ENCODE measurements at regions not wholly inside any gene's neighbourhood (a gene's known extent, or its start where the extent isn't known, plus 50 kb on each side); places are given as distances from the start of the nearest gene placed in this dataset.
"Not testable (repeated sequence)": the region's sequence is repeated elsewhere in the genome, so short reads cannot be mapped to it uniquely, and the experiment has no call there.

DNA sequence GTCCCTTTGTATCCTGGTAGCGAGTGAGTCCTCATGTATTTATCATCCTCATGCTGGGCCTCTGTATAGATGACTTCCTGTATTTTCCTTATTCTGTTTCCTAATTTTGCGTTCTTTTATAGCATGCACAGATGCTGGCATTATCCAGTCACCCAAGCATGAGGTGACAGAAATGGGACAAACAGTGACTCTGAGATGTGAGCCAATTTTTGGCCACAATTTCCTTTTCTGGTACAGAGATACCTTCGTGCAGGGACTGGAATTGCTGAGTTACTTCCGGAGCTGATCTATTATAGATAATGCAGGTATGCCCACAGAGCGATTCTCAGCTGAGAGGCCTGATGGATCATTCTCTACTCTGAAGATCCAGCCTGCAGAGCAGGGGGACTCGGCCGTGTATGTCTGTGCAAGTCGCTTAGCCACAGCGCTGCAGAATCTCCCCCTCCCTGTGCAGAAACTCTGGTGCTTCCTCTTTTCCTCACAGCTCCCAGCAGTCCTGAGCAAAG is 183.1 kb upstream of the PRSS58 start:
- H3K27me3 ChIP-seq (ENCODE audit: control insufficient read depth in 1 of 2, insufficient read depth in 2 of 2, low read length in 2 of 2) = no peaks in the 10 kb centered on the region
- no peak overlapping the region for H3K4me3 ChIP-seq (ENCODE audit: low read depth in 1 of 2, low read length in 2 of 2)
- no peaks in the 10 kb centered on the region for H3K4me1 ChIP-seq (ENCODE audit: control insufficient read depth in 2 of 2, insufficient read depth in 2 of 2, low read length in 1 of 2)
- no peaks in the 10 kb centered on the region for H3K9me3 ChIP-seq (ENCODE audit: control insufficient read depth in 2 of 2, insufficient read depth in 1 of 2, low read depth in 1 of 2, low read length in 1 of 2)
- 61 to 65% methylated on average over 9 of the region's 9 CpGs for WGBS, 2 donors
- H3K27ac ChIP-seq (ENCODE audit: low read depth in 2 of 2, low read length in 1 of 2) = no peak overlapping the region
- H3K36me3 ChIP-seq (ENCODE audit: control insufficient read depth in 2 of 2, insufficient read depth in 2 of 2, low read length in 1 of 2) = no peaks in the 10 kb centered on the region

DNA sequence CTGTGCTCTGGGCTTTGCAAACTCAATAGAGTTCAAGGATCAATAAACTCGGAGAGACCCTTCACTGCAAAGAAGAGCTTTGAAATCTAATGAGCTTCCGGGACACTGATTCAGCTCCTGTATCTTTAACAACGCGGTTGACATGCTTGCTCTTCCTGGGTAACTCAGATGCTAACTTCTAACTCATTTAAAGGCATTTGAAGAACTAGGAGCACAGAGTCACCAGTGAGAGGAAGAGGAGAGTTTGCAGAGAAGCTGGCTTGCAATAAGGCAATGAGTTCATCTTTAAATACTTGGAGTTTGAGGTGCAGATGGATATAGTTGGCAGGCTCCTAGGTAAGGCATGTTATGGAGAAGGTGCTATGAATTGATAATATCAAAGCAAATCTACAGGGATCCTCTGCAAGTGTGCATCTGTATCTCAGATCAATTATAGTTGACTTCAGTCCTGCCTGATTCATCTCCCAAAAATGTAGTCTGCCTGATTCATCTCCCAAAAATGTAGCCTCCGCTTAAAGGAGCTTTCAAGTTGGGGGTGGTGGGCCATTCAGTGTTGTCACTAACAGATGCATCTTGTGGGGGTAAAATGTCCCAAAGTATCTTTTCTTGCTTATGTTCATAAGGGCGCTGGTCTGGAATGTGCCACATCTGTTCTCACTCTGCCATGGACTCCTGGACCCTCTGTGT is 182.5 kb upstream of the PRSS58 start:
- no peak overlapping the region for H3K4me3 ChIP-seq (ENCODE audit: low read depth in 1 of 2, low read length in 2 of 2)
- H3K4me1 ChIP-seq (ENCODE audit: control insufficient read depth in 2 of 2, insufficient read depth in 2 of 2, low read length in 1 of 2) = no peaks in the 10 kb centered on the region
- WGBS, 2 donors = 73 to 77% methylated on average over 6 of the region's 6 CpGs
- H3K36me3 ChIP-seq (ENCODE audit: control insufficient read depth in 2 of 2, insufficient read depth in 2 of 2, low read length in 1 of 2) = no peaks in the 10 kb centered on the region
- no peaks in the 10 kb centered on the region for H3K9me3 ChIP-seq (ENCODE audit: control insufficient read depth in 2 of 2, insufficient read depth in 1 of 2, low read depth in 1 of 2, low read length in 1 of 2)
- H3K27me3 ChIP-seq (ENCODE audit: control insufficient read depth in 1 of 2, insufficient read depth in 2 of 2, low read length in 2 of 2) = no peaks in the 10 kb centered on the region
- no peak overlapping the region for H3K27ac ChIP-seq (ENCODE audit: low read depth in 2 of 2, low read length in 1 of 2)

DNA sequence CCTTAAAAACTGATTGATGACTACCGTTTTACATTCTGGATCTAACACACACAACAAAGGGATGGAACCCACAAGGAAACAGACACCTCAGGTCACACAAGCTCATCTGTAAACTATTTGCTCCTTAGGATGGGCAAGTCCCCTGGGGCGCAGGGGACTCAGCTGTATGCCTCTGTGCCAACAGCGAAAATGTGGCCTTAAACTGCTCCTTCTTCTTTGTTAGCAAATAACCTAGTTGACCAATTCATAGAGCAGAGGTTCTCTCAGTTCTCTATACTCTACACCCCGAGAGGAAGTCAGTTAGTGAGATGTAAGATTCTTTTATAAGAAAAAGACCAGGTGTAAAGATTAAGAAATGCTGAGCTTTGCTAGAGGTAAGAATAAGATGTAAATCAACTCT is 181.9 kb upstream of the PRSS58 start:
- WGBS, 2 donors = 83 to 85% methylated on average over 4 of the region's 4 CpGs

DNA sequence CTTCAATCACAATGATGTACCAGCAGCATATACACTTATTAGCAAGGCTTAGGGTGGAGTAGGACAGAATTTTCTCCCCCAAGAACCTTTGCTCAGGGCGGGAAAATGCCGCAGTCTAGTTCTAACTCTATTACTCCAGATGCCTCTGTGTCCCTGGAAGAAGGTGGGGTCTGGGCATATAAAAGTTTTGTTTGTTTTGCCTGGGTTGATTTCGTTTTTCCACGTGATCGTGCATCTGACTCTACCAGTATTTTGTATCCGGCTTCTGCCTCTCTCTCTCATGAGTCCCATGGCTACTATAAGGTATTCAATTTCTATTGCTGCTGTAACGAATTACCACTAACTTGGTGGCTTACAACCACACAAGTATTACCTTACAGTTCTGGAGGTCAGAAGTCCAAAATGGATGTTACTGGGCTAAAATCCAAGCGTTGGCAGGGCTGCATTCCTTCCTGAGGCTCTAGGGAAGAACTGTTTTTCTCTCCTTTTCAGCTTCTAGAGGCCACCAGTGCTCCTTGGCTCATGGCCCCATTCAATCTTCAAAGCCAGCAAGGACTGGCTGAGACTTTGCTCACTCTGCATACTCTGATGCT is 181.2 kb upstream of the PRSS58 start:
- H3K4me3 ChIP-seq (ENCODE audit: low read depth in 1 of 2, low read length in 2 of 2) = no peak overlapping the region
- no peaks in the 10 kb centered on the region for H3K4me1 ChIP-seq (ENCODE audit: control insufficient read depth in 2 of 2, insufficient read depth in 2 of 2, low read length in 1 of 2)
- 66 to 73% methylated on average over 8 of the region's 8 CpGs for WGBS, 2 donors
- no peaks in the 10 kb centered on the region for H3K36me3 ChIP-seq (ENCODE audit: control insufficient read depth in 2 of 2, insufficient read depth in 2 of 2, low read length in 1 of 2)
- no peaks in the 10 kb centered on the region for H3K9me3 ChIP-seq (ENCODE audit: control insufficient read depth in 2 of 2, insufficient read depth in 1 of 2, low read depth in 1 of 2, low read length in 1 of 2)
- no peak overlapping the region for H3K27ac ChIP-seq (ENCODE audit: low read depth in 2 of 2, low read length in 1 of 2)
- no peaks in the 10 kb centered on the region for H3K27me3 ChIP-seq (ENCODE audit: control insufficient read depth in 1 of 2, insufficient read depth in 2 of 2, low read length in 2 of 2)

More for the DNA sequence above, 181.9 kb upstream of the PRSS58 start:
- no peak overlapping the region for H3K27ac ChIP-seq (ENCODE audit: low read depth in 2 of 2, low read length in 1 of 2)
- no peaks in the 10 kb centered on the region for H3K9me3 ChIP-seq (ENCODE audit: control insufficient read depth in 2 of 2, insufficient read depth in 1 of 2, low read depth in 1 of 2, low read length in 1 of 2)
- H3K27me3 ChIP-seq (ENCODE audit: control insufficient read depth in 1 of 2, insufficient read depth in 2 of 2, low read length in 2 of 2) = no peaks in the 10 kb centered on the region
- no peaks in the 10 kb centered on the region for H3K36me3 ChIP-seq (ENCODE audit: control insufficient read depth in 2 of 2, insufficient read depth in 2 of 2, low read length in 1 of 2)
- H3K4me3 ChIP-seq (ENCODE audit: low read depth in 1 of 2, low read length in 2 of 2) = no peak overlapping the region
- H3K4me1 ChIP-seq (ENCODE audit: control insufficient read depth in 2 of 2, insufficient read depth in 2 of 2, low read length in 1 of 2) = no peaks in the 10 kb centered on the region

DNA sequence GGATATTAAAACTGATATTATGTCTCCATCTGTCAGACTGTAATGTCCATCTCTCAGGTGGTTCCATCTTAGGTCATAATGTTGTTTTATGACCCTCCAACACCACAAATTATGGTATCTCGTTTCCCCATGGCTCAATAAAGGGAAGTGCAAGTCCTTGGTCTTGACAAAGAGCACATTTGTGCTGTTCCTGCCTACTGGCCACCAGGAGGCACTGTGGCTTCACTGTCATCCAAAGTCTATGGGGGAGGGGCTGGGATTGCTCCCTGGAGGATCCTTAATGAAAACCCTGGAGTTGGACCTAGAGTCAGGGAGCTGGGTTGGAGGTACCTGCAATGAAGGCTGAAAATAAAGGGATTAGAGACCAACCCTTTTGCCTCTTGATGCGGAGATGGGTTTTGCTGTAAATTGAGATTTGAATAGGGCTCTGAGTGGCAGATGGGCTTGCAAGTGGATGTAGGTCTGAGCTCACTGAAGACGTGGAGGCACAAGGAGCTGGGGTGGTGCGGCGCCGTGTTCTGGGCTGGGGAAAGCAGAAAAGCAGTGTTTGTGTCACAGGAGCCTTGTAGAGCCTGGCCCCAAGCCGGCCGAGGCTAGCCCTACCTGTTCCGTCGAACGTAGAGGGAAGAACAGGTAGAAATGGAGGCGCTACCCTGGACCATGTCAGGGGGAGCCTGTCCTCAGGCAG is 180.5 kb upstream of the PRSS58 start:
- Histone ChIP-seq H3K4me3 (ENCODE audit: low read depth in 1 of 2, low read length in 2 of 2) (no peak overlapping the region), H3K27ac (ENCODE audit: low read depth in 2 of 2, low read length in 1 of 2) (no peak overlapping the region), H3K27me3 (ENCODE audit: control insufficient read depth in 1 of 2, insufficient read depth in 2 of 2, low read length in 2 of 2) (no peaks in the 10 kb centered on the region), H3K36me3 (ENCODE audit: control insufficient read depth in 2 of 2, insufficient read depth in 2 of 2, low read length in 1 of 2) (no peaks in the 10 kb centered on the region), H3K4me1 (ENCODE audit: control insufficient read depth in 2 of 2, insufficient read depth in 2 of 2, low read length in 1 of 2) (no peaks in the 10 kb centered on the region), H3K9me3 (ENCODE audit: control insufficient read depth in 2 of 2, insufficient read depth in 1 of 2, low read depth in 1 of 2, low read length in 1 of 2) (no peaks in the 10 kb centered on the region)
- 86 to 93% methylated on average over 12 of the region's 12 CpGs for WGBS, 2 donors

DNA sequence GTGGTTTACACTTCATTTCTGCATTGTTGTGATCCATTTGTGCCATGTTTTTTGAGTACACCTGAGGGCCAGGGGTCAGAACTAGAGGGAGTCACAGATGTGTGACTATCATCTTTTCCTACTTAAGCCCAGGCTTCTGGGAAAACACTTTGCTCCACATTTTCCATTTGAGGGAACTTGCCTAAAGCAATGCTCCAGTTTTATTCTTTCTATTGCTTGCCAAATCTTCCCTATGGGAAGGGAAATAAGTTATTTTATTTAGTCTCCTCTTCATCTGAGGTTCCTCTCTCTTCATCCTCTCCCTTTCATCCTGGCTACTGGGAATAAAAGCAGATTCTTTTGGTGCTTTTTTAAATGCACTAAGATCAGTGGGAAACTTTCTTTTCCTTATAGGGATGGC is 179.9 kb upstream of the PRSS58 start:
- H3K36me3 ChIP-seq (ENCODE audit: control insufficient read depth in 2 of 2, insufficient read depth in 2 of 2, low read length in 1 of 2) = no peaks in the 10 kb centered on the region
- H3K27ac ChIP-seq (ENCODE audit: low read depth in 2 of 2, low read length in 1 of 2) = no peak overlapping the region
- H3K9me3 ChIP-seq (ENCODE audit: control insufficient read depth in 2 of 2, insufficient read depth in 1 of 2, low read depth in 1 of 2, low read length in 1 of 2) = no peaks in the 10 kb centered on the region
- H3K27me3 ChIP-seq (ENCODE audit: control insufficient read depth in 1 of 2, insufficient read depth in 2 of 2, low read length in 2 of 2) = no peaks in the 10 kb centered on the region
- H3K4me3 ChIP-seq (ENCODE audit: low read depth in 1 of 2, low read length in 2 of 2) = no peak overlapping the region
- no peaks in the 10 kb centered on the region for H3K4me1 ChIP-seq (ENCODE audit: control insufficient read depth in 2 of 2, insufficient read depth in 2 of 2, low read length in 1 of 2)

DNA sequence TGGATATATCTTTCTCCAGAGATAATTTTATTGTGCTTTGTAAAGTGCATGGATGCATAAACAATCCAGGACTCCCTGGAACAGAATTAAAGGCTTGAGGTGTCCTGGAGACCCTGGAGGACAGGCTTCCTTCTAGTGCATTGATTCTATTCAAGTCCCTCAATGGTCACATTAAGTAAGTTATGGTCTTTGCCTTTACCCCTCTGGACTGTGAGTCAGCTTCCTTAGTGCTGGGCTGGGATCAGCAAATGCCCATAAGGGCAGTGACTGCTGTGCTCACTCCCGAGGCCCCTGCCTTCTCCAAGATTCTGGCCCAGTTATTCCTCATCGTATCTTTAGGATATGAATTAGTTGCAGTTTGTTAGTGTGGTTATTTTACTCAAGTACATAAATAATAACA is 178.7 kb upstream of the PRSS58 start:
- no peaks in the 10 kb centered on the region for H3K36me3 ChIP-seq (ENCODE audit: control insufficient read depth in 2 of 2, insufficient read depth in 2 of 2, low read length in 1 of 2)
- no peak overlapping the region for H3K4me3 ChIP-seq (ENCODE audit: low read depth in 1 of 2, low read length in 2 of 2)
- WGBS, 2 donors = 66 to 81% methylated on average over 2 of the region's 2 CpGs
- no peaks in the 10 kb centered on the region for H3K9me3 ChIP-seq (ENCODE audit: control insufficient read depth in 2 of 2, insufficient read depth in 1 of 2, low read depth in 1 of 2, low read length in 1 of 2)
- H3K27me3 ChIP-seq (ENCODE audit: control insufficient read depth in 1 of 2, insufficient read depth in 2 of 2, low read length in 2 of 2) = no peaks in the 10 kb centered on the region
- H3K27ac ChIP-seq (ENCODE audit: low read depth in 2 of 2, low read length in 1 of 2) = no peak overlapping the region
- H3K4me1 ChIP-seq (ENCODE audit: control insufficient read depth in 2 of 2, insufficient read depth in 2 of 2, low read length in 1 of 2) = no peaks in the 10 kb centered on the region

DNA sequence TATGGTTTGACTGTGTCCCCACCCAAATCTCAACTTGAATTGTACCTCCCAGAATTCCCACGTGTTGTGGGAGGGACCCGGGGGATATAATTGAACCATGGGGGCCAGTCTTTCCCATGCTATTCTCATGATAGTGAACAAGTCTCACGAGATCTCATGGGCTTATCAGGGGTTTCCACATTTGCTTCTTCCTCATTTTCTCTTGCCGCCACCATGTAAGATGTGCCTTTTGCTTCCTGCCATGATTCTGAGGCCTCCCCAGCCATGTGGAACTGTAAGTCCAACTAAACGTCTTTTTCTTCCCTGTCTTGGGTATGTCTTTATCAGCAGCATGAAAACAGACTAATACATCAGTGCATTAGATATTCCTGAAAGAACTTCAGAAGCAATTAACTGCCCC is 177.7 kb upstream of the PRSS58 start:
- H3K4me3 ChIP-seq (ENCODE audit: low read depth in 1 of 2, low read length in 2 of 2); H3K27me3 ChIP-seq (ENCODE audit: control insufficient read depth in 1 of 2, insufficient read depth in 2 of 2, low read length in 2 of 2); H3K36me3 ChIP-seq (ENCODE audit: control insufficient read depth in 2 of 2, insufficient read depth in 2 of 2, low read length in 1 of 2); H3K4me1 ChIP-seq (ENCODE audit: control insufficient read depth in 2 of 2, insufficient read depth in 2 of 2, low read length in 1 of 2); H3K27ac ChIP-seq (ENCODE audit: low read depth in 2 of 2, low read length in 1 of 2); H3K9me3 ChIP-seq (ENCODE audit: control insufficient read depth in 2 of 2, insufficient read depth in 1 of 2, low read depth in 1 of 2, low read length in 1 of 2): not testable (repeated sequence)
- WGBS, 2 donors = 75 to 78% methylated on average over 5 of the region's 5 CpGs

DNA sequence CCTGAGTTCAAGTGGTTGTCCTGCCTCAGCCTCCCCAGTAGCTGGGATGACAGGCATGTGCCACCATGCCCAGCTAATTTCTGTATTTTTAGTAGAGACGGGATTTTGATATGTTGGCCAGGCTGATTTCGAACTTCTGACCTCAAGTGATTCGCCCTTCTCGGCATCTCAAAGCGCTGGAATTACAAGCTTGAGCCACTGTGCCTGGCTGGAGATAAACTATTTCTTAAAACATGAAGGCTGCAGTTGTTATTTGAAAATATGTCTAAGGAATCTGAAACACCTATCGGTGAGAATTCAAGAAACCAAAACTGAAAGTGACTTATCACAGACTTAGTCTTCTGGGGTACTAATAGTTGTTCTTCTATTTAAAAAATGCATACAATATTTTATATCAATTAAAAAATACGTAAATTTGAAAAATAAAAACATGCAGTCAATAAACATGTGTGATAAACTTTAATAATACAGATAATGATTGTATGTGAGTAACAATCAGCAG is 176.9 kb upstream of the PRSS58 start:
- Histone ChIP-seq H3K36me3 (ENCODE audit: control insufficient read depth in 2 of 2, insufficient read depth in 2 of 2, low read length in 1 of 2) (no peaks in the 10 kb centered on the region), H3K9me3 (ENCODE audit: control insufficient read depth in 2 of 2, insufficient read depth in 1 of 2, low read depth in 1 of 2, low read length in 1 of 2) (no peaks in the 10 kb centered on the region), H3K27ac (ENCODE audit: low read depth in 2 of 2, low read length in 1 of 2) (no peak overlapping the region), H3K27me3 (ENCODE audit: control insufficient read depth in 1 of 2, insufficient read depth in 2 of 2, low read length in 2 of 2) (no peaks in the 10 kb centered on the region), H3K4me3 (ENCODE audit: low read depth in 1 of 2, low read length in 2 of 2) (no peak overlapping the region), H3K4me1 (ENCODE audit: control insufficient read depth in 2 of 2, insufficient read depth in 2 of 2, low read length in 1 of 2) (no peaks in the 10 kb centered on the region)
- WGBS, 2 donors = 74 to 87% methylated on average over 7 of the region's 7 CpGs
